Liver (tissue), 8 donors: ENCODE measurements at regions not wholly inside any gene's neighbourhood (a gene's known extent, or its start where the extent isn't known, plus 50 kb on each side); places are given as distances from the start of the nearest gene placed in this dataset.
"Not testable (repeated sequence)": the region's sequence is repeated elsewhere in the genome, so short reads cannot be mapped to it uniquely, and the experiment has no call there.

ENCODE experiments used
- DNase-seq: peaks from one replicate; pipeline ENCODE4 v3.0.0-alpha.2; 2017; ENCODE audit warnings: low spot score
- H3K27ac ChIP-seq, 2 donors: one replicate each; pipeline ENCODE4 v1.7.0; 2013; ENCODE audit warnings: inconsistent platforms in 2 of 2, low read length in 2 of 2, control low read depth in 1 of 2, low read depth in 1 of 2, mild to moderate bottlenecking in 1 of 2
- H3K27me3 ChIP-seq, 4 donors: one replicate each; pipeline versions ENCODE4 v1.6.1 to v1.7.0; 2013; ENCODE audit warnings: low read length in 3 of 4, inconsistent platforms in 1 of 4, mild to moderate bottlenecking in 1 of 4, moderate library complexity in 1 of 4; ENCODE audit not compliant: control insufficient read depth in 4 of 4, insufficient read depth in 4 of 4
- H3K36me3 ChIP-seq, 4 donors: one replicate each; pipeline versions ENCODE4 v1.6.1 to v1.7.0; 2013; ENCODE audit warnings: low read length in 3 of 4, mild to moderate bottlenecking in 3 of 4, low read depth in 1 of 4, moderate library complexity in 1 of 4; ENCODE audit not compliant: control insufficient read depth in 4 of 4, insufficient read depth in 3 of 4
- H3K4me1 ChIP-seq, 4 donors: one replicate each; pipeline versions ENCODE4 v1.6.1 to v1.7.0; 2013; ENCODE audit warnings: low read length in 3 of 4, mild to moderate bottlenecking in 3 of 4, moderate library complexity in 1 of 4; ENCODE audit not compliant: control insufficient read depth in 4 of 4, insufficient read depth in 4 of 4
- H3K4me3 ChIP-seq, 3 donors: one replicate each; pipeline versions ENCODE4 v1.6.1 to v1.7.0; 2013; ENCODE audit warnings: low read length in 3 of 3, control low read depth in 1 of 3, low read depth in 1 of 3, mild to moderate bottlenecking in 1 of 3
- H3K9ac ChIP-seq, 2 donors: one replicate each; pipeline ENCODE4 v1.7.0; 2013; ENCODE audit warnings: low read length in 2 of 2, mild to moderate bottlenecking in 2 of 2, moderate library complexity in 2 of 2, control low read depth in 1 of 2, low read depth in 1 of 2
- H3K9me3 ChIP-seq, 4 donors: one replicate each; pipeline versions ENCODE4 v1.6.1 to v1.7.0; 2013; ENCODE audit warnings: low read length in 3 of 4; ENCODE audit not compliant: control insufficient read depth in 4 of 4
- EGR1 ChIP-seq, 2 donors: IDR thresholded peaks; 2 replicates each; pipeline ENCODE4 v1.6.1; 2016 to 2018; ENCODE audit warnings: antibody characterized with exemption in 2 of 2, low read depth in 2 of 2
- FOXA2 ChIP-seq: IDR thresholded peaks from 2 replicates; pipeline ENCODE4 v1.6.1; 2016; ENCODE audit warnings: antibody characterized with exemption
- GABPA ChIP-seq, 2 donors: IDR thresholded peaks in 1 of 2; conservative IDR thresholded peaks in 1 of 2; 2 replicates each; pipeline ENCODE4 v1.6.1; 2016; ENCODE audit warnings: antibody characterized with exemption in 2 of 2, mild to moderate bottlenecking in 1 of 2, moderate library complexity in 1 of 2
- JUND ChIP-seq, 2 donors: IDR thresholded peaks; 2 replicates each; pipeline ENCODE4 v1.6.1; 2016; ENCODE audit warnings: antibody characterized with exemption in 2 of 2
- NR2F2 ChIP-seq: IDR thresholded peaks from 2 replicates; pipeline ENCODE4 v1.6.1; 2016; ENCODE audit warnings: antibody characterized with exemption
- RAD21 ChIP-seq, 2 donors: IDR thresholded peaks; 2 replicates each; pipeline ENCODE4 v1.6.1; 2016; ENCODE audit warnings: antibody characterized with exemption in 2 of 2, mild to moderate bottlenecking in 2 of 2
- TAF1 ChIP-seq: conservative IDR thresholded peaks from 2 replicates; pipeline ENCODE4 v1.6.1; 2016; ENCODE audit warnings: antibody characterized with exemption, mild to moderate bottlenecking
- YY1 ChIP-seq: IDR thresholded peaks from 2 replicates; pipeline ENCODE4 v1.6.1; 2016; ENCODE audit warnings: antibody characterized with exemption, mild to moderate bottlenecking
- WGBS: extraction: QIAGEN DNeasy Blood & Tissue Kit; methylation state at CpG from one replicate; pipeline ENCODE4 v1.1.7; 2013; 5-methylcytosine and 5-hydroxymethylcytosine counted together
- TF ChIP-seq, protein P1 (sequence below): IDR thresholded peaks from 2 replicates; pipeline ENCODE4 v1.6.1; 2016; ENCODE audit warnings: antibody characterized with exemption
- TF ChIP-seq, protein P2 (sequence below): IDR thresholded peaks from 2 replicates; pipeline ENCODE4 v1.6.1; 2016; ENCODE audit warnings: antibody characterized with exemption, mild to moderate bottlenecking
- TF ChIP-seq, protein P3 (sequence below): fragments of 150-350 bp; IDR thresholded peaks from 2 replicates; pipeline ENCODE4 v1.5.1; 2017; ENCODE audit warnings: improper control_type of control experiment, low read depth, low read length; ENCODE audit not compliant: missing input control
- TF ChIP-seq, protein P4 (sequence below): IDR thresholded peaks from 2 replicates; pipeline ENCODE4 v1.6.1; 2016; ENCODE audit warnings: antibody characterized with exemption
- donor health status: healthy.
- donor health status: healthy.
- donor health status: healthy.
- donor health status: healthy.
- donor health status: healthy.

DNA sequence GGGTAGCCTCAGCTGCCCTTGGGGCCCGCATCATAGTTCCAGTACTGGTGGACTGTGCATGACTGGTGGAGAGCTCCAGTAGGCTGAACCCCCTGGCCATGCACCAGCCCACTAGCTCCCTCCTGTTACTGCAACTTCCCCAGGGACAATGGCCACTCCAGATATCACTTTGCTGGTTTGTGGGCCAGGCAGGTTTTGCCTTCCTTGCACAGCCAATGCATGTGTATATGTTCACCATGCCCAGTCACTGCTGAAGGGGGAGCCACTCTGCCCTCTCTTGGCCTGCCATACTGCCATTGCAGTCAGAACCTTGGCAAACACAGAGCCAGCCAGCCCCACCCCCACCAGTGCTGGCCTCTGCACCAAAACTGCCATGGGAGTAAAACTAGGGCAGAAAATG lies 2095.3 kb upstream of the RAG2 start:
- Histone ChIP-seq H3K36me3 (no peaks in the 10 kb centered on the region), H3K9ac (no peak overlapping the region), H3K4me3 (no peak overlapping the region), H3K9me3 (peaks cover 0 to 3% (median 0%) of the 10 kb centered on the region in 4 donors), H3K27me3 (no peaks in the 10 kb centered on the region), H3K27ac (no peak overlapping the region), H3K4me1 (no peaks in the 10 kb centered on the region)
- TF ChIP-seq RAD21 (IDR thresholded peaks at IDR 0.05) (no peak), FOXA2 (no peak), NR2F2 (no peak), JUND (IDR thresholded peaks at IDR 0.05) (no peak), GABPA (IDR thresholded peaks at IDR 0.05 in 1 of 2, conservative IDR thresholded peaks at IDR 0.05 in 1 of 2) (no peak), TAF1 (no peak), EGR1 (IDR thresholded peaks at IDR 0.05; ENCODE audit: low read depth in 2 of 2) (no peak)
- TF ChIP-seq, protein P1, sequence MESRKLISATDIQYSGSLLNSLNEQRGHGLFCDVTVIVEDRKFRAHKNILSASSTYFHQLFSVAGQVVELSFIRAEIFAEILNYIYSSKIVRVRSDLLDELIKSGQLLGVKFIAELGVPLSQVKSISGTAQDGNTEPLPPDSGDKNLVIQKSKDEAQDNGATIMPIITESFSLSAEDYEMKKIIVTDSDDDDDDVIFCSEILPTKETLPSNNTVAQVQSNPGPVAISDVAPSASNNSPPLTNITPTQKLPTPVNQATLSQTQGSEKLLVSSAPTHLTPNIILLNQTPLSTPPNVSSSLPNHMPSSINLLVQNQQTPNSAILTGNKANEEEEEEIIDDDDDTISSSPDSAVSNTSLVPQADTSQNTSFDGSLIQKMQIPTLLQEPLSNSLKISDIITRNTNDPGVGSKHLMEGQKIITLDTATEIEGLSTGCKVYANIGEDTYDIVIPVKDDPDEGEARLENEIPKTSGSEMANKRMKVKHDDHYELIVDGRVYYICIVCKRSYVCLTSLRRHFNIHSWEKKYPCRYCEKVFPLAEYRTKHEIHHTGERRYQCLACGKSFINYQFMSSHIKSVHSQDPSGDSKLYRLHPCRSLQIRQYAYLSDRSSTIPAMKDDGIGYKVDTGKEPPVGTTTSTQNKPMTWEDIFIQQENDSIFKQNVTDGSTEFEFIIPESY = no peak
- TF ChIP-seq, protein P2, sequence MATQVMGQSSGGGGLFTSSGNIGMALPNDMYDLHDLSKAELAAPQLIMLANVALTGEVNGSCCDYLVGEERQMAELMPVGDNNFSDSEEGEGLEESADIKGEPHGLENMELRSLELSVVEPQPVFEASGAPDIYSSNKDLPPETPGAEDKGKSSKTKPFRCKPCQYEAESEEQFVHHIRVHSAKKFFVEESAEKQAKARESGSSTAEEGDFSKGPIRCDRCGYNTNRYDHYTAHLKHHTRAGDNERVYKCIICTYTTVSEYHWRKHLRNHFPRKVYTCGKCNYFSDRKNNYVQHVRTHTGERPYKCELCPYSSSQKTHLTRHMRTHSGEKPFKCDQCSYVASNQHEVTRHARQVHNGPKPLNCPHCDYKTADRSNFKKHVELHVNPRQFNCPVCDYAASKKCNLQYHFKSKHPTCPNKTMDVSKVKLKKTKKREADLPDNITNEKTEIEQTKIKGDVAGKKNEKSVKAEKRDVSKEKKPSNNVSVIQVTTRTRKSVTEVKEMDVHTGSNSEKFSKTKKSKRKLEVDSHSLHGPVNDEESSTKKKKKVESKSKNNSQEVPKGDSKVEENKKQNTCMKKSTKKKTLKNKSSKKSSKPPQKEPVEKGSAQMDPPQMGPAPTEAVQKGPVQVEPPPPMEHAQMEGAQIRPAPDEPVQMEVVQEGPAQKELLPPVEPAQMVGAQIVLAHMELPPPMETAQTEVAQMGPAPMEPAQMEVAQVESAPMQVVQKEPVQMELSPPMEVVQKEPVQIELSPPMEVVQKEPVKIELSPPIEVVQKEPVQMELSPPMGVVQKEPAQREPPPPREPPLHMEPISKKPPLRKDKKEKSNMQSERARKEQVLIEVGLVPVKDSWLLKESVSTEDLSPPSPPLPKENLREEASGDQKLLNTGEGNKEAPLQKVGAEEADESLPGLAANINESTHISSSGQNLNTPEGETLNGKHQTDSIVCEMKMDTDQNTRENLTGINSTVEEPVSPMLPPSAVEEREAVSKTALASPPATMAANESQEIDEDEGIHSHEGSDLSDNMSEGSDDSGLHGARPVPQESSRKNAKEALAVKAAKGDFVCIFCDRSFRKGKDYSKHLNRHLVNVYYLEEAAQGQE = no peak
- TF ChIP-seq, protein P3, sequence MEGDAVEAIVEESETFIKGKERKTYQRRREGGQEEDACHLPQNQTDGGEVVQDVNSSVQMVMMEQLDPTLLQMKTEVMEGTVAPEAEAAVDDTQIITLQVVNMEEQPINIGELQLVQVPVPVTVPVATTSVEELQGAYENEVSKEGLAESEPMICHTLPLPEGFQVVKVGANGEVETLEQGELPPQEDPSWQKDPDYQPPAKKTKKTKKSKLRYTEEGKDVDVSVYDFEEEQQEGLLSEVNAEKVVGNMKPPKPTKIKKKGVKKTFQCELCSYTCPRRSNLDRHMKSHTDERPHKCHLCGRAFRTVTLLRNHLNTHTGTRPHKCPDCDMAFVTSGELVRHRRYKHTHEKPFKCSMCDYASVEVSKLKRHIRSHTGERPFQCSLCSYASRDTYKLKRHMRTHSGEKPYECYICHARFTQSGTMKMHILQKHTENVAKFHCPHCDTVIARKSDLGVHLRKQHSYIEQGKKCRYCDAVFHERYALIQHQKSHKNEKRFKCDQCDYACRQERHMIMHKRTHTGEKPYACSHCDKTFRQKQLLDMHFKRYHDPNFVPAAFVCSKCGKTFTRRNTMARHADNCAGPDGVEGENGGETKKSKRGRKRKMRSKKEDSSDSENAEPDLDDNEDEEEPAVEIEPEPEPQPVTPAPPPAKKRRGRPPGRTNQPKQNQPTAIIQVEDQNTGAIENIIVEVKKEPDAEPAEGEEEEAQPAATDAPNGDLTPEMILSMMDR = no peak
- TF ChIP-seq, protein P4, sequence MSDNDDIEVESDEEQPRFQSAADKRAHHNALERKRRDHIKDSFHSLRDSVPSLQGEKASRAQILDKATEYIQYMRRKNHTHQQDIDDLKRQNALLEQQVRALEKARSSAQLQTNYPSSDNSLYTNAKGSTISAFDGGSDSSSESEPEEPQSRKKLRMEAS = no peak
- DNase-seq = no peak
- WGBS = 93% methylated on average over 1 of the region's 1 CpG

DNA sequence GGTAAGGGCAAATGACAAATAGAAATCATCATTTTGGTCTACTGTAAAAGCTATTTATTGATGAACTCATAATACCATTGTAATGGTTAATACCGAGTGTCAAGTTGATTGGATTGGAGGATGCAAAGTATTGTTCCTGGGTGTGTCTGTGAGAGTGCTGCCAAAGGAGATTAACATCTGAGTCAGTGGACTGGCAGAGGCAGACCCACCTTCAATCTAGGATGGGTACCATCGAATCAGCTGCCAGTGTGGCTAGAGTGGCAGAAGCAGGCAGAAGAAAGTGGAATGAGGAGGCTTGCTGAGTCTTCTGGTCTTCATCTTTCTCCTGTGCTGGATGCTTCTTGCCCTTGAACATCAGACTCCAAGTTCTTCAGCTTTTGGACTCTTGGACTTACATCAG lies 2092.2 kb upstream of the RAG2 start:
- not testable (repeated sequence) for H3K4me3 ChIP-seq, H3K27me3 ChIP-seq, DNase-seq, H3K4me1 ChIP-seq, H3K9ac ChIP-seq, H3K36me3 ChIP-seq, H3K27ac ChIP-seq, H3K9me3 ChIP-seq
- 70% methylated on average over 2 of the region's 2 CpGs for WGBS

DNA sequence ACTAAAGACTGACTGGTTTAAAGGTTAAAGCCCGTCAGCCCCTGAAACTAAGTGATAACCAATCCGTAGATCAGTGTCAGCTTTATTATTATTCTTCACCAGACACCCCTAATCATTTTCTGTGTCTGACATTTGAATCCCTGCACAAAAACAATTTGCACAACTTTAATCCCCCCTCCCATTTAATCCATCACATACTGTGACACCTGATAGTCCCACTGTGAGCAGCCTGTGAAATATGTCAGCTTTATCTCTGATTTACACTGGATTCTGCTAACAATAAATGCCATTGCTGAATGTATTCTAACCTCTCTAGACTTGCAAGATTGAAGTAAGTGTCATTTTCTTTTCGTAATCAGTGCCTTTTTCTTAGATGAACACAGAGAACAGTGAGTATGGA lies 2089.0 kb upstream of the RAG2 start:
- DNase-seq = no peak
- Histone ChIP-seq H3K27me3 (no peaks in the 10 kb centered on the region), H3K9me3 (no peaks in the 10 kb centered on the region), H3K9ac (no peak overlapping the region), H3K4me3 (no peak overlapping the region), H3K36me3 (no peaks in the 10 kb centered on the region), H3K4me1 (no peaks in the 10 kb centered on the region), H3K27ac (no peak overlapping the region)
- TF ChIP-seq YY1 = no peak
- 49% methylated on average over 3 of the region's 3 CpGs for WGBS
